Coronary artery (tissue), 2 donors: ENCODE measurements at regions not wholly inside any gene's neighbourhood (a gene's known extent, or its start where the extent isn't known, plus 50 kb on each side); places are given as distances from the start of the nearest gene placed in this dataset.

Experiments
- DNase-seq: peaks from one replicate; pipeline ENCODE4 v3.0.0-alpha.2; 2017; ENCODE audit warnings: low spot score
- H3K27ac ChIP-seq, 2 donors: fragments of 200-600 bp; sonication (generic); one replicate each; pipeline ENCODE4 v1.5.1; 2016 to 2019
- H3K4me3 ChIP-seq: fragments of 200-600 bp; sonication (generic); 2 replicates; pipeline ENCODE4 v1.5.1; 2016; ENCODE audit warnings: mild to moderate bottlenecking, moderate library complexity
- CTCF ChIP-seq: fragments of 200-600 bp; sonication (generic); IDR thresholded peaks from one replicate; pipeline ENCODE4 v1.5.1; 2019; ENCODE audit warnings: antibody characterized with exemption

GRCh38 chr2:64228918-64229317 lies 84.7 kb upstream of the PELI1 start:
- no peak overlapping the region for H3K27ac ChIP-seq
- no peak for DNase-seq
- TF ChIP-seq CTCF: no peak
- H3K4me3 ChIP-seq: peak overlapping the region; percentile 70

GRCh38 chr2:64230540-64230939 lies 86.3 kb upstream of the PELI1 start:
- DNase-seq: no peak
- Histone ChIP-seq H3K4me3 (no peak overlapping the region), H3K27ac (no peak overlapping the region)
- no peak for TF ChIP-seq CTCF

GRCh38 chr2:64232266-64232665 lies 88.0 kb upstream of the PELI1 start:
- TF ChIP-seq CTCF: no peak
- H3K4me3 ChIP-seq: no peak overlapping the region
- no peak for DNase-seq
- no peak overlapping the region for H3K27ac ChIP-seq

- H3K27ac ChIP-seq: no peak overlapping the region
- DNase-seq: no peak
These were observed 89.2 kb upstream of the PELI1 start for GRCh38 chr2:64233376-64233922.

GRCh38 chr2:64234150-64234549 lies 89.9 kb upstream of the PELI1 start:
- no peak overlapping the region for H3K27ac ChIP-seq
- H3K4me3 ChIP-seq: no peak overlapping the region
- TF ChIP-seq CTCF: no peak
- DNase-seq: no peak

More at GRCh38 chr2:64233376-64233922, 89.2 kb upstream of the PELI1 start:
- TF ChIP-seq CTCF: no peak
- H3K4me3 ChIP-seq: no peak overlapping the region

- DNase-seq: no peak
- Histone ChIP-seq H3K4me3 (no peak overlapping the region), H3K27ac (no peak overlapping the region)
- TF ChIP-seq CTCF: no peak
These were observed 90.6 kb upstream of the PELI1 start for GRCh38 chr2:64234785-64235184.

- H3K4me3 ChIP-seq: no peak overlapping the region
- no peak for TF ChIP-seq CTCF
- no peak overlapping the region for H3K27ac ChIP-seq
- DNase-seq: no peak
These were observed 93.0 kb upstream of the PELI1 start for GRCh38 chr2:64237266-64237665.
